ENCODE measurements at regions not wholly inside any gene's neighbourhood (a gene's known extent, or its start where the extent isn't known, plus 50 kb on each side); places are given as distances from the start of the nearest gene placed in this dataset.
"Not testable (repeated sequence)": the region's sequence is repeated elsewhere in the genome, so short reads cannot be mapped to it uniquely, and the experiment has no call there.

DNA sequence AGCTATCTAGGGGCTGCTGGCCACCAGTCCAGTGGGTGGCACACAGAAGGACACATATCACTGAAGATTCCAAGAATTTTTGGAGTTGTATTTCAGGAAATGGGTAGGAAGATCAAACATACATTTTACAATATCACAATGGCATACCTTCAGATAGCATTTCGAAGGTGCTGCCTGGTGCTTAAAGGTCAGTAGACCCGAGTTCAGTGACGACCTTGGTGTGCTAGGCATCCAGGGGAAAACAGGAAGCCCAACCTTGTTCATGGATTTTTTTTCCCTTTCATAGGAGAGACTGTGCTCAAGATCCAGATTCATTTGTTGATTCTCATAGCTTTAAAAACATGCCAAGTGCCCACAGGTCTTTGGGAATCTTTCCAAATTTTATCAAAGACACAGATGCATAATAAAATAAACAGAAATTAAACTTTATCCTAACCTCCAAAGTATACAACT, 51.0 kb upstream of the RCBTB2 start:
- no peak for ATAC-seq

DNA sequence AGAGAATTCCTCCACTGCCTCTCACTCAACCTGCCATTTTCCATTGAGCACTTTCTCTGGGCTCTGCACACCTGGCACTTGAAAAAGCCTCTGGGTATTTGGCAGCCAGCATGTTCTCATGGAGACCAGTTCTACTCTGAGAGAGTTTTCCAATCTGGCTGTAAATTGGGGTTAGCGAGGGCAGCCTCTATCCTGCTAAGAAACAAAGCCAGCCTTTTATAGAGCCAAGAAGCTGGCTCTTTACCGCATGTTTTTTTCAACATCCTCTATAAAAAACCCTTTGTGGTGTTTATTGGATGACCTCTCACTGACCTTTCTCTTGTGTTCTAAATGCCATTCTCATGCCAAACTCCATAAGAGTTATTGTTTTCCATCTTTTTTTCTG, 52.6 kb upstream of the RCBTB2 start:
- ATAC-seq = no peak

DNA sequence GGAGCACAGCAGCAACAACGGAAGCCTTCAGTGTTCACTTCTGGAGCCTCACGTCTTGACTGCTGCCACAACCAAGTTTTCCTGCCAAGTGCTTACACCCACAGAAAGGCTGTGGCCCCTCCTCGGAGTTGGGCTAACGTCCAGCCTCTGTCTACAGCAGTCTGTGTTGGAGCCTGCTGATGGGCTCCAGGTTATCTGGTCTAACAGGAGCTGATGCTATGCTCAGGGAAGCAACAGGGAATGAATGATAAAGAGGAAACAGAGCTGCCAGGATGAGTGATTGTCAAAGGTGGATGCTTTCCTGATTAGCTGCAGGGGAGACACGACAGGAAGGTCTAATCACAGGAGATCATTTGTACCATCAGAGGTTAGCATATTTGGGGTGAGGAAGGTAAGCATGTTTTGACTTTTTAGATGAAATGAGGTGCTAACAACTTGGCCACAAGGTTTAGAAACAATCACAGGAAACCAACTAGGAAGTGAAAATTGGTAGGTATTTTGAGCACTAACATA, 53.8 kb upstream of the RCBTB2 start:
- ATAC-seq = no peak

GRCh38 chr13:48588120-48588519, 55.2 kb upstream of the RCBTB2 start:
- ATAC-seq = no peak

DNA sequence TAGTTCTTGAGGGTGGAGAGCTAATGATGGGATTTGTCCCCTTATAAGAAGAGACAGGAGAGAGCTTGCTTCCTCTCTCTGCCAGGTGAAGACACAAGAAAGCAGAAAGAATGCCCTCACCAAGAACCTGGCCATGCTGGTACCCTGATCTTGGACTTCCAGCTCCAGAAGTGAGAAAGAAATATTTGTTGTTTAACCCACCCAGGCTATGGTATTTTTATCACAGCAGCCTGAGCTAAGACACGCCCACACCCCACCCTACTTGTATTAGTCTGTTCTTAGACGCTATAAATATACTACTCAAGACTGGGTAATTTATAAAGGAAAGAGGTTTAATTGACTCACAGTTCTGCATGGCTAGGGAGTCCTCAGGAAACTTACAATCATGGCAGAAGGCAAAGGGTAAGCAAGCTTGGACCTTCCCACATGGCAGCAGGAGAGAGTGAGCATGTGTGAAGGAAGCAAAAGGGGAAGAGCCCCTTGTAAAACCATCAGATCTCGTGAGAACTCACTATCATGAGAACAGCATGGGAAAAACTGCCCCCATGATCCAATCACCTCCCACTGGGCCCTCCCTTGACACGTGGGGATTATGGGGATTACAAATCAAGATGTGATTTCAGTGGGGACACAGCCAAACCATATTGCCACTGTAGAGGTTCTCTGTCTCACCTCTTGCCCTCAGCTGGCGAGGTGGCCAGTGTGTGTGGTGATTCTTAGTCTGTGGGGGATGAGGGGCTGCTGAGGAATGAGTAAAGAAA, 57.4 kb upstream of the RCBTB2 start:
- no peak for ATAC-seq

- ATAC-seq = not testable (repeated sequence)
Measured at GRCh38 chr13:48591124-48591872, 58.4 kb upstream of the RCBTB2 start.

DNA sequence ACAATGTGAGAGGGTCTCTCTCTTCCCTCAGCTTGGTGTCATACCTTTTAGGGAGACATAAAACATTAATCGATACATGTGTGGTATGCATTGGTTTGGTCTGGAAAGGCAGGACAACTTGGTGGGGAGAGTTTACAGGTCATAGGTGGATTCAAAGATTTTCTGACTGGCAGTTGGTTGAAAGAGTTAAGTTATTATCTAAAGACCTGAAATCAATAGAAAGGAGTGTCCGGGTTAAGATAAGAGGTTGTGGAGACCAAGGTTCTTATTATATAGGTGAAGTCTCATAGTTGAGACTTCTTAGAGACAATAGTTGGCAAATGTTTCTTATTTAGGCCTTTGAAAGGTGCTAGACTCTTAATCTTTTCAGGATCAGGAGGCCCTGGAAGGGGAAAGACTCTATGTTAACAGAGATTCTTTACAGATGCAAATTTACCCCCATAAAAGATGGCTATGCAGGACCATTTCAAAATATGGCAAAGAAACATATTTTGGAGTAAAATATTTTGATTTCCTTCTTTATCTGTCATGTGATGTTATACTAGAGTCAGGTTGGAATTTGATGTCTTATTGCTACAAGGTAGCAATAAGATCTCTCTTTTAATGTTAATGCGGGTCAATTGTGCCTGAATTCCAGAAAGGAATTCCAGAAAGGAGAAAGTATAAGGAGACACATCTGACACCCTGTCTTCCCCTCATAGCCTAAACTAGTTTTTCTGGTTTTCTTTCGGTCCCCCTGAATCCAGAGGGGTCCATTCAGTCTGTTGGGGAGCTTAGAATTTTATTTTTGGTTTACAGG, 59.2 kb upstream of the RCBTB2 start:
- no peak for ATAC-seq

DNA sequence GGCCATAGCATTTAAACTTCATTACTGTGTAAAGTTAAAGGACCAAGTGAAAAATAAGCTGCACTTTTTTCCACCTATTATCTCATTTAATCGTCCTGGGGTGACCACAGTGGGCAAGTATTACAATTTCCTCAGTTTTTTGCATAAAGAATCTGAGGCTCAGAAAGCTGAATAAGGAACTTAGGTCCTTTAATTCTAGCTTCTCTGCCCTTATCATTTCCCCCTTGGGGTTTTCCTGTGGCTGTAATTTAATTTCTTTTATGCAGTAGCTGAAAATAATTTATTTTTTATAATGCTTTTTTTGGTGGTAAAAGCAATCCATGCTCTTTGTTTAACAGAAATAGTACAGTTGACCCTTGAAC, 59.8 kb upstream of the RCBTB2 start:
- no peak for ATAC-seq

DNA sequence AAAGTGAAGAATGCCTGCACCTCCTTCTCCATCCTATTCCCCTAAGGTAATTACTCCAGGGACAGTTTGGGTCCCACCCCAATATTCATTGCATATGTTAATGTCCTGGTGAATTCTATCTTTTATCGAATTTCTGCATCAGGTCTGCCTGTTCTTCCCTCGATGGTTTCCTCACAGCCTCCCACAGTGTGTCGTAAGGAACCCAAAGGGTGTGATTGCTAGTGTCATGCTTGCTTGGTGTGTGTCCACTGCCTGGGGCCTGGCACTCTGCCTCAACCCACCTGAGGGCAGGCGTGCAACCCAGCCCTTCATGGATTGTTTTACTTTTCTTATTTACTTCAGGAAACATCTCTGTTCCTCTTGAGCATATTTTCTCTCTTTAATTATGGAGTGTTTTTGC, 60.2 kb upstream of the CYSLTR2 start:
- no peak for ATAC-seq

DNA sequence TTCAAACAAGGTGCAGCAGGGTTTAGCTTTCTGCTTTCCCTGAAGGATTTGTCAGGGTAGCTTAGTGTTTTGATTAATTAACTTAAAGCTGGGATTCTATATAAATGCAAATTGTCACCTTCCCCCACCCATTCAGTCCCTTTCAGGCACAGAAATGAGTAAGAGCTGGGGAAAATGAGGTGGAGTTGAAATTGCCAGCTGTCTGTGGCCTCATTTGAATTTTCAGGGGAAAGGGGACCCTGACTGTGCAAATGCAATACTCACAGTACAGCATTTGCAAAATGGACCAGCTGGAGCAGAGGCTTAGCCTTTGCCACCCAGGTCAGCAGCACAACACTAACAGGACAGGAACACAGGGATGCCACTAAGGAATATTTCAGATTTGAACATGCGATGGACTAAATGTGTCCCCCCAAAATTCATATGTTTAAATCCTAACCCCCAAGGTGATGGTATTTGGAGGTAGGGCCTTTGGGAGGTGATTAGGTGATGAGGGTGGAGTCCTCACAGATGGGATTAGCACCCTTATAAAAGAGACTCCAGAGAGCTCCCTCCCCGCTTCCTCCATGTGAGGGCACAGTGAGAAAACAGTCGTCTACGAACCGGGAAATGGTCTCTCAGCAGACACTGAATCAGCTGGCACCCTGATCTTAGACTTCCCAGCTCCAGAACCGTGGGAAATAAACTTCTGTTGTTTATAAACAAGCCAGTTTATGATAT, 59.5 kb upstream of the CYSLTR2 start:
- no peak for ATAC-seq

DNA sequence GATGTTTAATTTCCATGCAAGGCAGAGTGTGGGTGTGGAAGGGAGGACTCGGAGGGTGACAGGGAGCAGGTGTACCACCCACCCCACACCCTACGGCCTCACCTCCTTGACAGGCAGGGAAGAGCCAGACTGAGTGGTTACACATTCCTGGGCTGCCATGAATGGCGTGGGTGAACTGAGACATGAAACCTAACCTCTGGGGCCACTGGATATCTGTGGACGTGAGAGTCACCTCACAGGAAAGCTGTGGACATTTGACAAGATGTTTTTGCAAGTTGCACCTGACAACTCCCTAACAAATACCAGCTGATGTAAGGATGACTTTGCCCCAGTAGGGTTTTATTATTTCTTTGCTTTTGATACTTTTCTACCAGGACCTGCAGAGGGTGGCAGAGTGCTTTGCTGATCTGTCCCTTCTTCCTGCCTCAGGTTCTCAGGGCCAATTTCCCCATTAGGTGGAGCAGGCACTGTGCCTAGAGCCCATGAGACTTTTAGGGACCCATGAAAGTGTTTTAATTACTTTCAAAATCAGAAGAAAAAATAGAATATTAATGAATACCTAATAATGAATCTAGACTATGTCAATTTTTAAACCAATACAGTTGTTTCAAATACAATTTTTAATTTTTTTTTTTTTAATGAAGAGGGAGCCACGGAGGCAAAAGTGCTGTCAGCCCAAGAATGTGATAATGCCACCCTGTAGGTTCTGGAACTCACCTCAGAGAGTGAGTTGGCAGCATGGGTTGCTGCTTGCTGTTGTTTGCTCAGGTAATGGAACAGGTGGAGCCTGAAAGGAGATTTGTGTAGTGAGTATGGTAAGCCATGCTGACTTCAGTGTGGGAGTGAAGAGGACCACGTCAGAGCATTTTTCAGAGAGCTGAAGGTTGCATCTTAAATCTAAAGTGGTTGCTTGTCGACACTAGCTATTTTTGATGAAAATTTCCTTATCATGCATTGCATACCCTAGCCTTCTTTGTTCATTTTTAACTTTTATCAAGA, 58.0 kb upstream of the CYSLTR2 start:
- ATAC-seq = peak; percentile 68 to 89

- ATAC-seq = no peak
Measured at GRCh38 chr13:48600374-48601364, 53.1 kb upstream of the CYSLTR2 start.

- peak in 1 of 2 donors; percentile 43 for ATAC-seq
Measured at GRCh38 chr13:48602296-48603016, 51.3 kb upstream of the CYSLTR2 start.

DNA sequence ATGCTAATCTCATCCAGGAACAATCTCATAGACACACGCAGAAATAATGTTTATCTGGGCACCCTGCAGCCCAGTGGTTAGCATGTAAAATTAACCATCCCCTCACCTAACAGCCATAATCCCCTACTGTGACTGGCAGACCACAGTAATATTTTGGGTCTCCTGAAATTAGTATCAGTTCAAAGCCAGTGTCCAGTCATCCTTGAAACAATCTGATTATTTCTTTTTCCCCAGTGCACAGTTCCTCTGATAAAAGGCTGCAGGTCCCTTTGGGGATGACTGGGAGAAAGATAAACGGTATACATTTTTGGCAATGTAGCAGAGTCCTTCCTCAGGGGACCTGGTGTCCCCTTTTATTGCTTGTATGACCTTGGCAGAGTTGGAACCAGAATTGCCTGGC, 50.4 kb upstream of the CYSLTR2 start:
- no peak for ATAC-seq

Measured in activated CD4-positive, CD25-positive, alpha-beta regulatory T cell treated with anti-CD3 and anti-CD28 coated beads, Interleukin-2, amount 50 U/mL, for 24 hours (primary cell).